ENCODE measurements at regions not wholly inside any gene's neighbourhood (a gene's known extent, or its start where the extent isn't known, plus 50 kb on each side); places are given as distances from the start of the nearest gene placed in this dataset.

- no peak for TF ChIP-seq EZH2 (IDR thresholded peaks at IDR 0.05; ENCODE audit: borderline replicate concordance, insufficient read depth, low read length, poor library complexity, severe bottlenecking)
- no peak for TF ChIP-seq REST (IDR thresholded peaks at IDR 0.05; ENCODE audit: borderline replicate concordance)
- no peak for TF ChIP-seq CTCF (IDR thresholded peaks at IDR 0.05; ENCODE audit: poor library complexity, severe bottlenecking)
- no peak for TF ChIP-seq SMC3 (conservative IDR thresholded peaks at IDR 0.05; ENCODE audit: poor library complexity)
Observed at GRCh38 chr12:115790526-115790925, 487.0 kb downstream of the MED13L start.
